IMR-90 (cell line): ENCODE measurements at regions not wholly inside any gene's neighbourhood (a gene's known extent, or its start where the extent isn't known, plus 50 kb on each side); places are given as distances from the start of the nearest gene placed in this dataset.

Experiments used
- ATAC-seq: fragments of 200-7000 bp; cut with Tn5 transposase; 2 replicates; pipeline ENCODE4 v1.9.1; 2020; ENCODE audit warnings: low read depth, mild to moderate bottlenecking, moderate library complexity
- BruUV-seq: library from RNA; stranded (reverse); fragments of 400-500 nt; replicated peaks from 2 replicates; lab custom pipeline; 2021; lab: Mats Ljungman, UMichigan
- CTCF ChIA-PET: fragments of 300-600 bp; formaldehyde crosslinking; extraction: SDS; loops from one replicate; lab custom pipeline; 2021; ENCODE audit warnings: antibody characterized with exemption; lab: Yijun Ruan, JAX
- POLR2A ChIA-PET: fragments of 300-600 bp; sonication (Branson Sonifier 250); formaldehyde crosslinking; loops from one replicate; lab custom pipeline; 2022; ENCODE audit warnings: antibody characterized with exemption; ENCODE audit not compliant: unreplicated experiment; lab: Charles Lee
- DNase-seq: peaks from one replicate; pipeline ENCODE4 v3.0.0; 2013
- H2AFZ ChIP-seq: replicated peaks from 2 replicates; pipeline ENCODE3; 2013; ENCODE audit warnings: low read length, mild to moderate bottlenecking; ENCODE audit not compliant: poor library complexity
- H2AK5ac ChIP-seq: 2 replicates; pipeline ENCODE4 v1.6.1; 2013; ENCODE audit warnings: low read depth, low read length, inconsistent platforms
- H2AK9ac ChIP-seq: replicated peaks from 2 replicates; pipeline ENCODE3; 2013; ENCODE audit warnings: mild to moderate bottlenecking, low read depth, low read length, moderate library complexity; ENCODE audit not compliant: poor library complexity
- H2BK120ac ChIP-seq: 2 replicates; pipeline ENCODE4 v1.6.1; 2013; ENCODE audit warnings: low read depth, low read length, inconsistent platforms
- H2BK15ac ChIP-seq: 3 replicates; pipeline ENCODE4 v1.6.1; 2013; ENCODE audit warnings: low read depth, low read length, inconsistent platforms
- H2BK20ac ChIP-seq: 2 replicates; pipeline ENCODE4 v1.6.1; 2013; ENCODE audit warnings: low read depth, mild to moderate bottlenecking, inconsistent platforms, low read length, moderate library complexity
- H2BK5ac ChIP-seq: 2 replicates; pipeline ENCODE4 v1.6.1; 2013; ENCODE audit warnings: mild to moderate bottlenecking, low read depth, low read length, inconsistent platforms; ENCODE audit not compliant: poor library complexity, severe bottlenecking
- H3K14ac ChIP-seq: replicated peaks from 2 replicates; pipeline ENCODE4 v1.6.1; 2013; ENCODE audit warnings: low read depth, low read length, inconsistent platforms
- H3K18ac ChIP-seq: 2 replicates; pipeline ENCODE4 v1.6.1; 2013; ENCODE audit warnings: low read depth, low read length, control low read depth
- H3K23ac ChIP-seq: 2 replicates; pipeline ENCODE4 v1.6.1; 2013; ENCODE audit warnings: low read depth, low read length, inconsistent platforms
- H3K27ac ChIP-seq: 2 replicates; pipeline ENCODE4 v1.5.1; 2013; ENCODE audit warnings: mild to moderate bottlenecking, control low read depth, low read length; ENCODE audit not compliant: insufficient read depth
- H3K27me3 ChIP-seq: 2 replicates; pipeline ENCODE4 v1.6.1; 2013; ENCODE audit warnings: low read length; ENCODE audit not compliant: control insufficient read depth, insufficient read depth
- H3K36me3 ChIP-seq: 2 replicates; pipeline ENCODE4 v1.6.1; 2013; ENCODE audit warnings: low read length, mixed read lengths; ENCODE audit not compliant: control insufficient read depth, insufficient read depth
- H3K4ac ChIP-seq: 2 replicates; pipeline ENCODE4 v1.6.1; 2013; ENCODE audit warnings: low read depth, low read length, inconsistent platforms
- H3K4me1 ChIP-seq: 2 replicates; pipeline ENCODE4 v1.6.1; 2013; ENCODE audit warnings: low read length, mixed read lengths; ENCODE audit not compliant: control insufficient read depth, insufficient read depth
- H3K4me2 ChIP-seq: 2 replicates; pipeline ENCODE4 v1.6.1; 2013; ENCODE audit warnings: low read depth, mild to moderate bottlenecking, control low read depth, low read length, moderate library complexity
- H3K4me3 ChIP-seq: 2 replicates; pipeline ENCODE4 v1.5.1; 2013; ENCODE audit warnings: low read depth, mild to moderate bottlenecking, control low read depth, low read length, moderate library complexity; ENCODE audit not compliant: insufficient read depth
- H3K56ac ChIP-seq: 2 replicates; pipeline ENCODE4 v1.6.1; 2013; ENCODE audit warnings: low read length, inconsistent platforms; ENCODE audit not compliant: insufficient read depth; ENCODE audit errors: extremely low read depth
- H3K79me1 ChIP-seq, 2 experiments: 2 replicates each; pipeline ENCODE4 v1.6.1; 2013; ENCODE audit warnings: low read length in 2 of 2, inconsistent platforms in 1 of 2, low read depth in 1 of 2
- H3K9ac ChIP-seq: 2 replicates; pipeline ENCODE4 v1.6.1; 2013; ENCODE audit warnings: low read depth, low read length, control low read depth
- H3K9me1 ChIP-seq: 2 replicates; pipeline ENCODE4 v1.6.1; 2013; ENCODE audit warnings: low read length, inconsistent platforms; ENCODE audit not compliant: insufficient read depth
- H3K9me3 ChIP-seq: 2 replicates; pipeline ENCODE4 v1.6.1; 2013; ENCODE audit warnings: low read length; ENCODE audit not compliant: control insufficient read depth, insufficient read depth
- H4K20me1 ChIP-seq: 2 replicates; pipeline ENCODE4 v1.6.1; 2013; ENCODE audit warnings: low read length, inconsistent platforms; ENCODE audit not compliant: insufficient read depth
- H4K5ac ChIP-seq: 2 replicates; pipeline ENCODE4 v1.6.1; 2013; ENCODE audit warnings: mild to moderate bottlenecking, low read depth, low read length, control low read depth
- H4K8ac ChIP-seq, 2 experiments: 2 replicates each; pipeline ENCODE4 v1.6.1; 2013; ENCODE audit warnings: low read depth in 2 of 2, low read length in 2 of 2, control low read depth in 1 of 2, inconsistent platforms in 1 of 2
- H4K91ac ChIP-seq: 2 replicates; pipeline ENCODE4 v1.6.1; 2013; ENCODE audit warnings: low read depth, low read length, inconsistent platforms; ENCODE audit not compliant: insufficient read depth
- CEBPB ChIP-seq: IDR thresholded peaks from 2 replicates; pipeline ENCODE4 v1.6.1; 2012; ENCODE audit warnings: low read depth, low read length, improper control_type of control experiment
- CTCF ChIP-seq: conservative IDR thresholded peaks from 2 replicates; pipeline ENCODE4 v1.5.1; 2012; ENCODE audit warnings: mild to moderate bottlenecking, low read depth, low read length, improper control_type of control experiment
- RFX5 ChIP-seq: IDR thresholded peaks from 2 replicates; pipeline ENCODE4 v1.8.0; 2012; ENCODE audit warnings: low read depth, mild to moderate bottlenecking, low read length, moderate library complexity
- WGBS, 2 experiments: methylation state at CpG; one replicate each; pipeline versions ENCODE4 v1.1.5 to v1.1.7; 2013; ENCODE audit warnings: missing lambda C conversion rate in 2 of 2; ENCODE audit not compliant: insufficient read length in 1 of 2; ENCODE audit errors: extremely low coverage in 2 of 2; 5-methylcytosine and 5-hydroxymethylcytosine counted together
- dilution Hi-C: fragments of 300-500 bp; cut with HindIII; formaldehyde crosslinking; loops from one replicate; pipeline ENCODE4 v1.14.3; 2018; ENCODE audit warnings: low sequenced_read_pairs; ENCODE audit not compliant: unreplicated experiment
- in situ Hi-C: fragments of 300-500 bp; cut with MboI; formaldehyde crosslinking; loops from 3 replicates; pipeline ENCODE4 v1.14.3; 2019; ENCODE audit warnings: low sequenced_read_pairs, inconsistent platforms, mixed read lengths
- intact Hi-C: fragments of 100-400 bp; cut with micrococcal nuclease; formaldehyde crosslinking; loops from 2 replicates; pipeline ENCODE4 v1.10.0; 2022

GRCh38 chr11:70487160-70487559, 88.8 kb downstream of the CTTN start:
- Histone ChIP-seq H4K5ac (no peak overlapping the region), H3K9me3 (peaks cover 10% of the 10 kb centered on the region), H3K9me1 (no peaks in the 10 kb centered on the region), H3K23ac (no peak overlapping the region), H3K4me1 (peaks cover 6% of the 10 kb centered on the region), H4K20me1 (no peaks in the 10 kb centered on the region), H2AFZ (no peak overlapping the region), H2AK5ac (no peak overlapping the region), H4K91ac (no peak overlapping the region), H2BK20ac (no peak overlapping the region), H3K14ac (no peak overlapping the region), H3K36me3 (peaks cover 2% of the 10 kb centered on the region; the same call in 1 of the 2 replicates), H3K18ac (no peak overlapping the region), H3K9ac (no peak overlapping the region), H3K79me1 (no peaks in the 10 kb centered on the region), H3K4me2 (no peak overlapping the region), H3K4me3 (no peak overlapping the region), H3K27me3 (no peaks in the 10 kb centered on the region), H3K56ac (no peak overlapping the region), H3K27ac (no peak overlapping the region), H2BK120ac (no peak overlapping the region), H3K4ac (no peak overlapping the region), H2AK9ac (no peak overlapping the region), H2BK15ac (no peak overlapping the region), H4K8ac (no peak overlapping the region), H2BK5ac (no peak overlapping the region)
- in situ Hi-C loops (no loop called here), dilution Hi-C loops (no loop called here), intact Hi-C loops (no loop called here)
- ChIA-PET CTCF (no interaction called here), POLR2A (no interaction called here)
- DNase-seq = no peak
- no TSS peak for BruUV-seq
- TF ChIP-seq RFX5 = no peak
- TF ChIP-seq CTCF = no peak
- TF ChIP-seq CEBPB = no peak
- ATAC-seq = no peak
- no CpG with 5 or more reads among the region's 25 CpGs for WGBS, 2 experiments
